B cell (primary cell): ENCODE measurements at regions not wholly inside any gene's neighbourhood (a gene's known extent, or its start where the extent isn't known, plus 50 kb on each side); places are given as distances from the start of the nearest gene placed in this dataset.

Experiments used
- ATAC-seq: fragments of 200-7000 bp; cut with Tn5 transposase; one replicate; pipeline ENCODE4 v1.10.0; 2021; ENCODE audit warnings: low read depth, mild to moderate bottlenecking, moderate number of reproducible peaks, moderate library complexity
- CTCF ChIA-PET: fragments of 350-600 bp; sonication (Branson Sonifier 250); formaldehyde crosslinking; loops from one replicate; lab custom pipeline; 2021; ENCODE audit warnings: antibody characterized with exemption, inconsistent platforms; lab: Charles Lee
- POLR2A ChIA-PET: fragments of 350-600 bp; sonication (Branson Sonifier 250); formaldehyde crosslinking; loops from one replicate; lab custom pipeline; 2021; ENCODE audit warnings: antibody characterized with exemption; lab: Charles Lee
- DNase-seq: peaks from one replicate; pipeline ENCODE4 v3.0.0; 2013
- H2AFZ ChIP-seq: 2 replicates; pipeline ENCODE4 v1.6.1; 2012; ENCODE audit warnings: mild to moderate bottlenecking, low read depth, low read length; ENCODE audit not compliant: insufficient read depth, poor library complexity, severe bottlenecking
- H3K27ac ChIP-seq, 2 donors: 1 replicate in 1 of 2; 2 replicates in 1 of 2; pipeline ENCODE4 v1.5.1; 2012 to 2013; ENCODE audit warnings: low read length in 2 of 2, mild to moderate bottlenecking in 2 of 2, moderate library complexity in 1 of 2
- H3K27me3 ChIP-seq, 4 experiments: fragments of 200-600 bp in 1 of 4; sonication (generic) in 1 of 4; replicated peaks in 1 of 4; 1 replicate in 2 of 4; 2 replicates in 2 of 4; pipeline versions ENCODE4 v1.6.1 to v1.7.0; 2013 to 2016; ENCODE audit warnings: low read length in 3 of 4, mild to moderate bottlenecking in 2 of 4, mixed read lengths in 1 of 4, moderate library complexity in 1 of 4; ENCODE audit not compliant: insufficient read depth in 4 of 4, control insufficient read depth in 3 of 4; ENCODE audit errors: control extremely low read depth in 1 of 4
- H3K36me3 ChIP-seq, 2 experiments: replicated peaks in 1 of 2; 1 replicate in 1 of 2; 2 replicates in 1 of 2; pipeline versions ENCODE4 v1.6.1 to v1.7.1; 2013; ENCODE audit warnings: low read length in 1 of 2; ENCODE audit not compliant: insufficient read depth in 2 of 2, control insufficient read depth in 1 of 2; ENCODE audit errors: control extremely low read depth in 1 of 2, extremely low read depth in 1 of 2
- H3K4me1 ChIP-seq, 2 donors: fragments of 200-600 bp in 1 of 2; sonication (generic) in 1 of 2; 1 replicate in 1 of 2; 2 replicates in 1 of 2; pipeline versions ENCODE4 v1.5.1 to v1.6.1; 2013 to 2017; ENCODE audit warnings: low read length in 2 of 2; ENCODE audit not compliant: control insufficient read depth in 2 of 2, insufficient read depth in 2 of 2
- H3K4me2 ChIP-seq: replicated peaks from 2 replicates; pipeline ENCODE3; 2012; ENCODE audit warnings: mild to moderate bottlenecking, low read depth, low read length; ENCODE audit not compliant: poor library complexity, severe bottlenecking
- H3K4me3 ChIP-seq, 5 experiments: fragments of 200-600 bp in 1 of 5; sonication (generic) in 1 of 5; 1 replicate in 3 of 5; 2 replicates in 2 of 5; pipeline versions ENCODE4 v1.5.1 to v1.7.0; 2011 to 2016; ENCODE audit warnings: low read length in 4 of 5, mild to moderate bottlenecking in 4 of 5, low read depth in 2 of 5, control low read depth in 1 of 5, moderate library complexity in 1 of 5; ENCODE audit not compliant: insufficient read depth in 1 of 5; ENCODE audit errors: control extremely low read depth in 1 of 5, extremely low read depth in 1 of 5
- H3K79me2 ChIP-seq: fragments of 200-600 bp; sonication (generic); one replicate; pipeline ENCODE4 v1.6.0; 2016; ENCODE audit warnings: low read length; ENCODE audit not compliant: control insufficient read depth, insufficient read depth
- H3K9ac ChIP-seq: fragments of 200-600 bp; sonication (generic); 2 replicates; pipeline ENCODE4 v1.6.1; 2017; ENCODE audit warnings: mild to moderate bottlenecking, low read length, moderate library complexity
- H3K9me3 ChIP-seq, 3 donors: one replicate each; pipeline versions ENCODE4 v1.6.1 to v1.7.1; 2013; ENCODE audit warnings: low read length in 2 of 3; ENCODE audit not compliant: control insufficient read depth in 2 of 3, insufficient read depth in 1 of 3; ENCODE audit errors: control extremely low read depth in 1 of 3
- H4K20me1 ChIP-seq: 2 replicates; pipeline ENCODE4 v1.6.0; 2012; ENCODE audit warnings: mild to moderate bottlenecking, low read length; ENCODE audit not compliant: insufficient read depth, control insufficient read depth, poor library complexity, severe bottlenecking
- H3K27ac Mint-ChIP-seq: one replicate; pipeline ENCODE4 v1.8.0; 2021; ENCODE audit warnings: mixed read lengths
- H3K27me3 Mint-ChIP-seq: one replicate; pipeline ENCODE4 v1.8.0; 2021; ENCODE audit warnings: mixed read lengths
- H3K4me1 Mint-ChIP-seq: one replicate; pipeline ENCODE4 v1.8.0; 2021; ENCODE audit warnings: mixed read lengths
- H3K4me3 Mint-ChIP-seq: one replicate; pipeline ENCODE4 v1.8.0; 2021; ENCODE audit warnings: mixed read lengths
- H3K9me3 Mint-ChIP-seq: one replicate; pipeline ENCODE4 v1.8.0; 2022; ENCODE audit warnings: mixed read lengths; ENCODE audit not compliant: insufficient read depth
- EZH2 ChIP-seq: IDR thresholded peaks from 2 replicates; pipeline ENCODE4 v1.6.1; 2012; ENCODE audit warnings: borderline replicate concordance, low read depth, mild to moderate bottlenecking, moderate library complexity, low read length; ENCODE audit not compliant: insufficient read depth, poor library complexity, severe bottlenecking
- whole genome bisulfite sequencing: methylation state at CpG from one replicate; pipeline ENCODE4 v1.1.5; 2013; ENCODE audit warnings: missing lambda C conversion rate; ENCODE audit not compliant: insufficient coverage; 5-methylcytosine and 5-hydroxymethylcytosine counted together
- intact Hi-C: fragments of 100-400 bp; cut with micrococcal nuclease; formaldehyde crosslinking; loops from one replicate; pipeline ENCODE4 v1.10.0; 2022
- TF ChIP-seq, protein P1 (sequence below): fragments of 200-600 bp; IDR thresholded peaks from one replicate; pipeline ENCODE4 v1.8.0; 2022; ENCODE audit warnings: antibody characterized with exemption, mild to moderate bottlenecking

DNA sequence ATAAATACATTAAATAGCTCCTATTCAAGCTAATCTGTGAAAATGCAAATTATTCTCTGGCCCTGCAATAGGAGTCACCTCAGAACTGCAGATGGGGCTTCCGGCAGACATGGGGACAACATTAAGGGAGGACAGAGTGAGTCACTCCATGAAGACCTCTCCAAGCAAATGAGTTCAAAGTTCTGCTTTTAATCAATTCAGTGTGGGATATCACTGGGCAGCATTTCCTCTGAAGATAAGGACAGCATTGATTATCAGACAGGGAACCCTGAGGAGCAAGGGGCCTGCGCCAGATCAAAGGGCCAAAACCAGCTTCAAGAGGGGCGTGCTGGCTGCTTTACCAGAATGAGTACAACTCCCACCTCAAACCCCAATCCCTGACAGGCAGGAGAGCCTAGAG, 356.9 kb upstream of the KLHL29 start:
- H3K27ac Mint-ChIP-seq, result no peak overlapping the region
- Histone ChIP-seq H3K9ac (no peak overlapping the region), H3K36me3 (no peaks in the 10 kb centered on the region), H3K4me3 (no peak overlapping the region), H3K4me1 (no peaks in the 10 kb centered on the region), H4K20me1 (no peaks in the 10 kb centered on the region), H3K27ac (no peak overlapping the region), H3K9me3 (no peaks in the 10 kb centered on the region), H3K79me2 (no peaks in the 10 kb centered on the region), H2AFZ (no peak overlapping the region), H3K4me2 (no peak overlapping the region), H3K27me3 (peaks cover 0 to 3% (median 0%) of the 10 kb centered on the region in 4 experiments)
- no peaks in the 10 kb centered on the region for H3K4me1 Mint-ChIP-seq
- no peak overlapping the region for H3K4me3 Mint-ChIP-seq
- no peaks in the 10 kb centered on the region for H3K9me3 Mint-ChIP-seq
- ChIA-PET CTCF (no interaction called here), POLR2A (no interaction called here)
- TF ChIP-seq, protein P1, sequence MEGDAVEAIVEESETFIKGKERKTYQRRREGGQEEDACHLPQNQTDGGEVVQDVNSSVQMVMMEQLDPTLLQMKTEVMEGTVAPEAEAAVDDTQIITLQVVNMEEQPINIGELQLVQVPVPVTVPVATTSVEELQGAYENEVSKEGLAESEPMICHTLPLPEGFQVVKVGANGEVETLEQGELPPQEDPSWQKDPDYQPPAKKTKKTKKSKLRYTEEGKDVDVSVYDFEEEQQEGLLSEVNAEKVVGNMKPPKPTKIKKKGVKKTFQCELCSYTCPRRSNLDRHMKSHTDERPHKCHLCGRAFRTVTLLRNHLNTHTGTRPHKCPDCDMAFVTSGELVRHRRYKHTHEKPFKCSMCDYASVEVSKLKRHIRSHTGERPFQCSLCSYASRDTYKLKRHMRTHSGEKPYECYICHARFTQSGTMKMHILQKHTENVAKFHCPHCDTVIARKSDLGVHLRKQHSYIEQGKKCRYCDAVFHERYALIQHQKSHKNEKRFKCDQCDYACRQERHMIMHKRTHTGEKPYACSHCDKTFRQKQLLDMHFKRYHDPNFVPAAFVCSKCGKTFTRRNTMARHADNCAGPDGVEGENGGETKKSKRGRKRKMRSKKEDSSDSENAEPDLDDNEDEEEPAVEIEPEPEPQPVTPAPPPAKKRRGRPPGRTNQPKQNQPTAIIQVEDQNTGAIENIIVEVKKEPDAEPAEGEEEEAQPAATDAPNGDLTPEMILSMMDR, result no peak
- no peak for TF ChIP-seq EZH2
- intact Hi-C loops, result no loop called here
- DNase-seq (no peak), ATAC-seq (no peak)
- WGBS, result 85% methylated on average over 2 of the region's 3 CpGs
- H3K27me3 Mint-ChIP-seq, result peaks cover 11% of the 10 kb centered on the region

DNA sequence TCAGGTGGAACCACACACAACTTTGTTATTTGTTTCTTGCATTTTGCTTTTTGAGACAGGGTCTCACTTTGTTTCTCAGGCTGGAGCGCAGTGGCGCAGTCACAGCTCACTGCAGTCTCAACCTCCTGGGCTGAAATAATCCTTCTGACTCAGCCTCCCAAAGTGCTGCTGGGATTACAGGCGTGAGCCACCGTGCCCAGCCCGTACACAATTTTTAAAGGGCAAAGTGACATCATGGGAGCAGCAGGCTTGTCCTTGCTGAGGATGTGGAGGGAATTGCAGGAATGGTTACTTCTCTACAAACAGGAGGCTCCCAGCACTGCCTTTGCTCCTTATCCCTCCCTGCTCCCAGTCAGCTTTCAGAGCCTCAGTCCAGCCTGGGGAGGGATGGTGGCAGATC, 355.9 kb upstream of the KLHL29 start:
- H3K27me3 ChIP-seq, result peaks cover 0 to 3% (median 0%) of the 10 kb centered on the region in 4 experiments
- H3K4me1 Mint-ChIP-seq, result no peaks in the 10 kb centered on the region
- ChIA-PET POLR2A (no interaction called here), CTCF (no interaction called here)
- H3K4me3 ChIP-seq, result no peak overlapping the region
- H3K27me3 Mint-ChIP-seq, result peaks cover 5% of the 10 kb centered on the region
- H3K27ac ChIP-seq, result no peak overlapping the region
- no peak for ATAC-seq
- no peaks in the 10 kb centered on the region for H3K36me3 ChIP-seq
- no peak for TF ChIP-seq EZH2
- TF ChIP-seq, protein P1, result no peak
- H3K4me2 ChIP-seq, result no peak overlapping the region
- 91% methylated on average over 5 of the region's 5 CpGs for WGBS
- H3K27ac Mint-ChIP-seq, result no peak overlapping the region
- no peaks in the 10 kb centered on the region for H3K4me1 ChIP-seq
- no peak overlapping the region for H3K4me3 Mint-ChIP-seq
- no peak overlapping the region for H3K9ac ChIP-seq
- no peaks in the 10 kb centered on the region for H3K79me2 ChIP-seq
- H3K9me3 Mint-ChIP-seq, result no peaks in the 10 kb centered on the region
- no peak for DNase-seq
- intact Hi-C loops, result no loop called here
- no peaks in the 10 kb centered on the region for H4K20me1 ChIP-seq
- H2AFZ ChIP-seq, result no peak overlapping the region
- no peaks in the 10 kb centered on the region for H3K9me3 ChIP-seq
